NT2/D1 (cell line): ENCODE measurements at regions not wholly inside any gene's neighbourhood (a gene's known extent, or its start where the extent isn't known, plus 50 kb on each side); places are given as distances from the start of the nearest gene placed in this dataset.

Experiments used
- SUZ12 ChIP-seq: IDR thresholded peaks from 2 replicates; pipeline ENCODE4 v1.6.1; 2011; ENCODE audit not compliant: insufficient read length, insufficient read depth; ENCODE audit errors: extremely low read depth
- YY1 ChIP-seq: IDR thresholded peaks from 2 replicates; pipeline ENCODE4 v1.6.1; 2011; ENCODE audit not compliant: insufficient read length, insufficient read depth

DNA sequence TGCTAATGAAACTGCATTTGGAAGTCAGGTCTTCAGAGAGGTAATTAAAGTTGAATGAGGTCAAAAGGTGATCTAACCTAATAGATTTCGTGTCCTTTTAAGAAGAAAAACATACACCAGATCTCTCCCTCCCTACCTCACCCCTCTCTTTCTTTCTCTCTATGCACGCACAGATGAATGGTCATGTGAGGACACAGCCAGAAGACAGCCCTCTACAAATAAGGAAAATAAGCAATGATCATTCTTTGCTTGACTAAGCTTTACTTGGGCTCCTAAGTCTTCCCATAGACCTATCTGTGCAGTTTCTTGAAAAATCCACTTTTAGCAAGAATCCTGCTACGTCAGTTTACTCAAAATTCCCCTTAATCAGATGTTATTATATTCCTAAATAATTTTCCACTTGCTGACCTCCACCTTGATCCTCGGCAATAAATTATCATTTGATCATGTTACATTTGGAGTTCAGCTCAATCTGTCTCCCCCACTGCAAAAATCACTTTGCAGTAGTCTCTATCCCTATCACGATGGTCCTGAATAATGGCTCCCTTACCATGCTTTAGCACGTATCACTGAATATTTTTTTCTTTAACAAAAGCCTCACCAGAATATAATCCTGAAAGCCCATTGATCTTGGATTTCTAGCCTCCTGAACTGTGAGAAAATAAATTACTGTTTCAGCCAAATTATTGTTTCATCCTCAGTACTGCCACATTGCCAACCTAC lies 527.3 kb downstream of the GABRG1 start:
- TF ChIP-seq YY1 (no peak), SUZ12 (no peak)
